SK-N-MC (cell line): ENCODE measurements at regions not wholly inside any gene's neighbourhood (a gene's known extent, or its start where the extent isn't known, plus 50 kb on each side); places are given as distances from the start of the nearest gene placed in this dataset.

Source experiments
- EZH2 ChIP-seq: fragments of 200-600 bp; sonication (generic); IDR thresholded peaks from one replicate; pipeline ENCODE4 v1.6.1; 2017; ENCODE audit warnings: antibody characterized with exemption
- POLR2AphosphoS5 ChIP-seq: IDR thresholded peaks from 2 replicates; pipeline ENCODE4 v1.6.1; 2012; ENCODE audit warnings: mild to moderate bottlenecking, low read depth, low read length, borderline replicate concordance

- TF ChIP-seq EZH2 = no peak
- TF ChIP-seq POLR2AphosphoS5 = no peak
Observed at GRCh38 chr2:163462993-163463392, 272.8 kb downstream of the FIGN start.
